ENCODE measurements at regions not wholly inside any gene's neighbourhood (a gene's known extent, or its start where the extent isn't known, plus 50 kb on each side); places are given as distances from the start of the nearest gene placed in this dataset.

- intact Hi-C loops (cut with DNase I; ENCODE audit: low total_unique reads): no loop called here
- Histone ChIP-seq H3K27me3 (no peaks in the 10 kb centered on the region), H3K27ac (no peak overlapping the region), H3K4me3 (no peak overlapping the region), H3K36me3 (no peaks in the 10 kb centered on the region), H3K4me1 (no peaks in the 10 kb centered on the region), H3K9me3 (no peaks in the 10 kb centered on the region)
- TF ChIP-seq CTCF (IDR thresholded peaks at IDR 0.05): no peak
- DNase-seq: no peak
Observed at GRCh38 chr2:200127848-200128247, 172.5 kb downstream of the MAIP1 start.

- Histone ChIP-seq H3K4me3 (no peak overlapping the region), H3K4me1 (no peaks in the 10 kb centered on the region), H3K36me3 (no peaks in the 10 kb centered on the region), H3K9me3 (no peaks in the 10 kb centered on the region), H3K27ac (no peak overlapping the region), H3K27me3 (no peaks in the 10 kb centered on the region)
- intact Hi-C loops (cut with DNase I; ENCODE audit: low total_unique reads): no loop called here
- DNase-seq: no peak
- TF ChIP-seq CTCF (IDR thresholded peaks at IDR 0.05): no peak
Observed at GRCh38 chr2:200128296-200128695, 172.9 kb downstream of the MAIP1 start.

GRCh38 chr2:200129721-200130462 lies 174.5 kb downstream of the MAIP1 start:
- no peak for DNase-seq
- Histone ChIP-seq H3K27me3 (no peaks in the 10 kb centered on the region), H3K4me1 (no peaks in the 10 kb centered on the region), H3K9me3 (no peaks in the 10 kb centered on the region), H3K27ac (no peak overlapping the region), H3K36me3 (no peaks in the 10 kb centered on the region), H3K4me3 (no peak overlapping the region)
- intact Hi-C loops (cut with DNase I; ENCODE audit: low total_unique reads): no loop called here
- no peak for TF ChIP-seq CTCF (IDR thresholded peaks at IDR 0.05)

- intact Hi-C loops (cut with DNase I; ENCODE audit: low total_unique reads): no loop called here
- Histone ChIP-seq H3K9me3 (no peaks in the 10 kb centered on the region), H3K27ac (no peak overlapping the region), H3K27me3 (no peaks in the 10 kb centered on the region), H3K4me1 (no peaks in the 10 kb centered on the region), H3K4me3 (no peak overlapping the region), H3K36me3 (no peaks in the 10 kb centered on the region)
- TF ChIP-seq CTCF (IDR thresholded peaks at IDR 0.05): no peak
- no peak for DNase-seq
Observed at GRCh38 chr2:200130762-200131166, 175.4 kb downstream of the MAIP1 start.

GRCh38 chr2:200131307-200131706 lies 175.2 kb upstream of the SPATS2L start:
- Histone ChIP-seq H3K4me1 (no peaks in the 10 kb centered on the region), H3K4me3 (no peak overlapping the region), H3K27me3 (no peaks in the 10 kb centered on the region), H3K9me3 (no peaks in the 10 kb centered on the region), H3K27ac (no peak overlapping the region), H3K36me3 (no peaks in the 10 kb centered on the region)
- no peak for TF ChIP-seq CTCF (IDR thresholded peaks at IDR 0.05)
- no peak for DNase-seq
- intact Hi-C loops (cut with DNase I; ENCODE audit: low total_unique reads): no loop called here

- no peaks in the 10 kb centered on the region for H3K36me3 ChIP-seq
- TF ChIP-seq CTCF (IDR thresholded peaks at IDR 0.05): no peak
- H3K27ac ChIP-seq: no peak overlapping the region
- no peak overlapping the region for H3K4me3 ChIP-seq
- no peak for DNase-seq
- intact Hi-C loops (cut with DNase I; ENCODE audit: low total_unique reads): no loop called here
- no peaks in the 10 kb centered on the region for H3K27me3 ChIP-seq
- no peaks in the 10 kb centered on the region for H3K9me3 ChIP-seq
- no peaks in the 10 kb centered on the region for H3K4me1 ChIP-seq
Observed at GRCh38 chr2:200135082-200135481, 171.4 kb upstream of the SPATS2L start.

Data from tibial artery (tissue), 4 donors.